GM12892 (cell line): ENCODE measurements at regions not wholly inside any gene's neighbourhood (a gene's known extent, or its start where the extent isn't known, plus 50 kb on each side); places are given as distances from the start of the nearest gene placed in this dataset.

Experiments
- POLR2A ChIP-seq: IDR thresholded peaks from 2 replicates; pipeline ENCODE4 v1.6.1; 2011; ENCODE audit warnings: low read depth, low read length, control low read depth
- POLR2AphosphoS5 ChIP-seq: IDR thresholded peaks from 2 replicates; pipeline ENCODE4 v1.6.1; 2011; ENCODE audit warnings: low read depth, low read length, control low read depth

DNA sequence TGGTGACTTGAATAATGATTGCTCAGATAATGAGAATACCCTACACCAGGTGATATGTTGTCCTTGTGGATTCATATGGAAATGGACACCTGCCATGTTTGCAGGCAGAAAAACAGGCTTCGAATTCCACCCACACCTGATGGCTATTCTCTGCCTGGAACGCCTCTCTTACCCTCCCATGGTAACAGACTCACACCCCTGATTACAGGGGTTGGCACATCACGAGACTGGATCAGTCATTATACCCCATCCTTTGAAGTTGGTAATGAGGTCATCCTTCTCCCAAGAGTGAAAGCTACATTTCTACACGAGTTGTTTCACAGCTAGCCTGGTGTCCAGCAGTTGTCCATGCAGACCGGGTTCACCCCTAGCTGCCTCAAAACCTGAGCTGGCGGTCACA is 71.4 kb upstream of the MBOAT2 start:
- TF ChIP-seq POLR2A: no peak
- no peak for TF ChIP-seq POLR2AphosphoS5
